ENCODE measurements at regions not wholly inside any gene's neighbourhood (a gene's known extent, or its start where the extent isn't known, plus 50 kb on each side); places are given as distances from the start of the nearest gene placed in this dataset.

GRCh38 chr3:178019645-178020044 lies 516.6 kb upstream of the KCNMB2 start:
- no peaks in the 10 kb centered on the region for H3K9me3 ChIP-seq (ENCODE audit: control insufficient read depth, insufficient read depth, low read depth, low read length)

GRCh38 chr3:178022599-178022998 lies 513.6 kb upstream of the KCNMB2 start:
- H3K4me1 ChIP-seq (ENCODE audit: control insufficient read depth, insufficient read depth, low read length): no peaks in the 10 kb centered on the region; the same call in 1 of the 2 replicates
- no peak overlapping the region for H3K27ac ChIP-seq (ENCODE audit: low read depth, low read length)
- no peak overlapping the region for H3K9ac ChIP-seq (ENCODE audit: low read length)
- no peaks in the 10 kb centered on the region for H3K36me3 ChIP-seq (ENCODE audit: control insufficient read depth, insufficient read depth, low read length)
- H3K9me3 ChIP-seq (ENCODE audit: control insufficient read depth, insufficient read depth, low read depth, low read length): no peaks in the 10 kb centered on the region
- no peaks in the 10 kb centered on the region for H3K27me3 ChIP-seq (ENCODE audit: control insufficient read depth, insufficient read depth, low read length)
- no peak overlapping the region for H3K4me3 ChIP-seq (ENCODE audit: low read depth, low read length)

More at GRCh38 chr3:178019645-178020044, 516.6 kb upstream of the KCNMB2 start:
- H3K27me3 ChIP-seq (ENCODE audit: control insufficient read depth, insufficient read depth, low read length): no peaks in the 10 kb centered on the region
- no peak overlapping the region for H3K27ac ChIP-seq (ENCODE audit: low read depth, low read length)
- H3K36me3 ChIP-seq (ENCODE audit: control insufficient read depth, insufficient read depth, low read length): no peaks in the 10 kb centered on the region
- no peak overlapping the region for H3K4me3 ChIP-seq (ENCODE audit: low read depth, low read length)
- H3K9ac ChIP-seq (ENCODE audit: low read length): no peak overlapping the region
- no peaks in the 10 kb centered on the region; the same call in 1 of the 2 replicates for H3K4me1 ChIP-seq (ENCODE audit: control insufficient read depth, insufficient read depth, low read length)

GRCh38 chr3:178028933-178029332 lies 507.3 kb upstream of the KCNMB2 start:
- H3K4me3 ChIP-seq (ENCODE audit: low read depth, low read length): no peak overlapping the region
- H3K27me3 ChIP-seq (ENCODE audit: control insufficient read depth, insufficient read depth, low read length): no peaks in the 10 kb centered on the region
- no peak overlapping the region for H3K27ac ChIP-seq (ENCODE audit: low read depth, low read length)
- H3K9me3 ChIP-seq (ENCODE audit: control insufficient read depth, insufficient read depth, low read depth, low read length): no peaks in the 10 kb centered on the region
- no peaks in the 10 kb centered on the region for H3K4me1 ChIP-seq (ENCODE audit: control insufficient read depth, insufficient read depth, low read length)
- no peaks in the 10 kb centered on the region for H3K36me3 ChIP-seq (ENCODE audit: control insufficient read depth, insufficient read depth, low read length)
- H3K9ac ChIP-seq (ENCODE audit: low read length): no peak overlapping the region

- H3K9me3 ChIP-seq (ENCODE audit: control insufficient read depth, insufficient read depth, low read depth, low read length): no peaks in the 10 kb centered on the region
- no peak overlapping the region for H3K9ac ChIP-seq (ENCODE audit: low read length)
- no peaks in the 10 kb centered on the region for H3K27me3 ChIP-seq (ENCODE audit: control insufficient read depth, insufficient read depth, low read length)
- no peak overlapping the region for H3K4me3 ChIP-seq (ENCODE audit: low read depth, low read length)
- no peak overlapping the region for H3K27ac ChIP-seq (ENCODE audit: low read depth, low read length)
- H3K36me3 ChIP-seq (ENCODE audit: control insufficient read depth, insufficient read depth, low read length): no peaks in the 10 kb centered on the region
- no peaks in the 10 kb centered on the region for H3K4me1 ChIP-seq (ENCODE audit: control insufficient read depth, insufficient read depth, low read length)
Measured at GRCh38 chr3:178036451-178037144, 499.6 kb upstream of the KCNMB2 start.

- Histone ChIP-seq H3K27me3 (ENCODE audit: control insufficient read depth, insufficient read depth, low read length) (no peaks in the 10 kb centered on the region), H3K9ac (ENCODE audit: low read length) (no peak overlapping the region), H3K27ac (ENCODE audit: low read depth, low read length) (no peak overlapping the region), H3K9me3 (ENCODE audit: control insufficient read depth, insufficient read depth, low read depth, low read length) (no peaks in the 10 kb centered on the region), H3K4me1 (ENCODE audit: control insufficient read depth, insufficient read depth, low read length) (no peaks in the 10 kb centered on the region), H3K36me3 (ENCODE audit: control insufficient read depth, insufficient read depth, low read length) (no peaks in the 10 kb centered on the region), H3K4me3 (ENCODE audit: low read depth, low read length) (no peak overlapping the region)
Measured at GRCh38 chr3:178041931-178042330, 494.3 kb upstream of the KCNMB2 start.

- Histone ChIP-seq H3K9ac (ENCODE audit: low read length) (no peak overlapping the region), H3K36me3 (ENCODE audit: control insufficient read depth, insufficient read depth, low read length) (no peaks in the 10 kb centered on the region)
Measured at GRCh38 chr3:178042376-178042775, 493.9 kb upstream of the KCNMB2 start.

GRCh38 chr3:178043084-178043483 lies 493.2 kb upstream of the KCNMB2 start:
- H3K4me3 ChIP-seq (ENCODE audit: low read depth, low read length): no peak overlapping the region
- no peaks in the 10 kb centered on the region for H3K27me3 ChIP-seq (ENCODE audit: control insufficient read depth, insufficient read depth, low read length)
- H3K9me3 ChIP-seq (ENCODE audit: control insufficient read depth, insufficient read depth, low read depth, low read length): no peaks in the 10 kb centered on the region
- H3K27ac ChIP-seq (ENCODE audit: low read depth, low read length): no peak overlapping the region
- H3K9ac ChIP-seq (ENCODE audit: low read length): no peak overlapping the region
- no peaks in the 10 kb centered on the region for H3K36me3 ChIP-seq (ENCODE audit: control insufficient read depth, insufficient read depth, low read length)
- H3K4me1 ChIP-seq (ENCODE audit: control insufficient read depth, insufficient read depth, low read length): no peaks in the 10 kb centered on the region

More at GRCh38 chr3:178042376-178042775, 493.9 kb upstream of the KCNMB2 start:
- H3K27ac ChIP-seq (ENCODE audit: low read depth, low read length): no peak overlapping the region
- H3K4me3 ChIP-seq (ENCODE audit: low read depth, low read length): no peak overlapping the region
- no peaks in the 10 kb centered on the region for H3K27me3 ChIP-seq (ENCODE audit: control insufficient read depth, insufficient read depth, low read length)
- H3K4me1 ChIP-seq (ENCODE audit: control insufficient read depth, insufficient read depth, low read length): no peaks in the 10 kb centered on the region
- no peaks in the 10 kb centered on the region for H3K9me3 ChIP-seq (ENCODE audit: control insufficient read depth, insufficient read depth, low read depth, low read length)

- H3K27me3 ChIP-seq (ENCODE audit: control insufficient read depth, insufficient read depth, low read length): no peaks in the 10 kb centered on the region
- no peak overlapping the region for H3K9ac ChIP-seq (ENCODE audit: low read length)
- H3K4me1 ChIP-seq (ENCODE audit: control insufficient read depth, insufficient read depth, low read length): no peaks in the 10 kb centered on the region
Measured at GRCh38 chr3:178044320-178044719, 491.9 kb upstream of the KCNMB2 start.

GRCh38 chr3:178047496-178047895 lies 488.7 kb upstream of the KCNMB2 start:
- Histone ChIP-seq H3K27me3 (ENCODE audit: control insufficient read depth, insufficient read depth, low read length) (no peaks in the 10 kb centered on the region), H3K9me3 (ENCODE audit: control insufficient read depth, insufficient read depth, low read depth, low read length) (no peaks in the 10 kb centered on the region), H3K36me3 (ENCODE audit: control insufficient read depth, insufficient read depth, low read length) (no peaks in the 10 kb centered on the region), H3K9ac (ENCODE audit: low read length) (no peak overlapping the region), H3K27ac (ENCODE audit: low read depth, low read length) (no peak overlapping the region), H3K4me3 (ENCODE audit: low read depth, low read length) (no peak overlapping the region), H3K4me1 (ENCODE audit: control insufficient read depth, insufficient read depth, low read length) (no peaks in the 10 kb centered on the region)

More at GRCh38 chr3:178044320-178044719, 491.9 kb upstream of the KCNMB2 start:
- no peak overlapping the region for H3K4me3 ChIP-seq (ENCODE audit: low read depth, low read length)
- H3K9me3 ChIP-seq (ENCODE audit: control insufficient read depth, insufficient read depth, low read depth, low read length): no peaks in the 10 kb centered on the region
- H3K27ac ChIP-seq (ENCODE audit: low read depth, low read length): no peak overlapping the region
- no peaks in the 10 kb centered on the region for H3K36me3 ChIP-seq (ENCODE audit: control insufficient read depth, insufficient read depth, low read length)

- H3K27ac ChIP-seq (ENCODE audit: low read depth, low read length): no peak overlapping the region
- H3K4me1 ChIP-seq (ENCODE audit: control insufficient read depth, insufficient read depth, low read length): no peaks in the 10 kb centered on the region
- H3K27me3 ChIP-seq (ENCODE audit: control insufficient read depth, insufficient read depth, low read length): no peaks in the 10 kb centered on the region
- H3K9me3 ChIP-seq (ENCODE audit: control insufficient read depth, insufficient read depth, low read depth, low read length): no peaks in the 10 kb centered on the region
- H3K9ac ChIP-seq (ENCODE audit: low read length): no peak overlapping the region
- H3K4me3 ChIP-seq (ENCODE audit: low read depth, low read length): no peak overlapping the region
- no peaks in the 10 kb centered on the region for H3K36me3 ChIP-seq (ENCODE audit: control insufficient read depth, insufficient read depth, low read length)
Measured at GRCh38 chr3:178048768-178049167, 487.5 kb upstream of the KCNMB2 start.

GRCh38 chr3:178054471-178054870 lies 481.8 kb upstream of the KCNMB2 start:
- H3K27me3 ChIP-seq (ENCODE audit: control insufficient read depth, insufficient read depth, low read length): no peaks in the 10 kb centered on the region
- no peak overlapping the region for H3K4me3 ChIP-seq (ENCODE audit: low read depth, low read length)
- no peaks in the 10 kb centered on the region for H3K36me3 ChIP-seq (ENCODE audit: control insufficient read depth, insufficient read depth, low read length)
- no peaks in the 10 kb centered on the region for H3K9me3 ChIP-seq (ENCODE audit: control insufficient read depth, insufficient read depth, low read depth, low read length)
- no peak overlapping the region for H3K9ac ChIP-seq (ENCODE audit: low read length)
- no peaks in the 10 kb centered on the region for H3K4me1 ChIP-seq (ENCODE audit: control insufficient read depth, insufficient read depth, low read length)
- H3K27ac ChIP-seq (ENCODE audit: low read depth, low read length): no peak overlapping the region

Data from HUES6 (cell line).